ENCODE measurements at regions not wholly inside any gene's neighbourhood (a gene's known extent, or its start where the extent isn't known, plus 50 kb on each side); places are given as distances from the start of the nearest gene placed in this dataset.

GRCh38 chr14:105600939-105601359, 74.6 kb downstream of the TMEM121 start:
- FAIRE-seq (no peak), DNase-seq (ENCODE audit: low spot score) (no peak), ATAC-seq (no peak)
- Histone ChIP-seq H3K27me3 (ENCODE audit: control insufficient read depth in 1 of 2, insufficient read depth in 2 of 2, low read length in 2 of 2) (peaks cover 2 to 26% of the 10 kb centered on the region in 2 experiments; a peak in 4 of 5 replicates), H3K27ac (ENCODE audit: extremely low read length, insufficient read depth, low read length) (no peak overlapping the region), H3K36me3 (replicated peaks in 1 of 2; ENCODE audit: control insufficient read depth in 1 of 2, insufficient read depth in 2 of 2, low read length in 2 of 2) (no peaks in the 10 kb centered on the region), H4K20me1 (ENCODE audit: insufficient read depth, low read length) (0 out of 2 replicates have a peak, but pooled peaks cover 3% of the 10 kb centered on the region), H3K4me3 (replicated peaks in 1 of 3; ENCODE audit: insufficient read depth in 1 of 3, low read depth in 2 of 3, low read length in 3 of 3) (no peak overlapping the region), H3K4me2 (ENCODE audit: low read depth, low read length) (no peak overlapping the region), H3K9ac (ENCODE audit: insufficient read depth, low read depth, low read length) (no peak overlapping the region), H3K4me1 (ENCODE audit: insufficient read depth, low read length) (no peaks in the 10 kb centered on the region), H2AFZ (ENCODE audit: low read length) (no peak overlapping the region), H3K79me2 (ENCODE audit: insufficient read depth, low read length) (no peaks in the 10 kb centered on the region), H3K9me3 (ENCODE audit: low read length) (no peaks in the 10 kb centered on the region)
- 13% methylated on average over 3 of the region's 19 CpGs for WGBS (ENCODE audit: low lambda C conversion rate)
- TF ChIP-seq MED13 (CRISPR knock-in tag; IDR thresholded peaks at IDR 0.05) (no peak), ZNF12 (CRISPR knock-in tag; IDR thresholded peaks at IDR 0.05) (no peak), ZNF501 (CRISPR knock-in tag; IDR thresholded peaks at IDR 0.05) (no peak), NR2F2 (IDR thresholded peaks at IDR 0.05; ENCODE audit: borderline replicate concordance, low read depth) (no peak), ZNF33B (CRISPR knock-in tag; IDR thresholded peaks at IDR 0.05) (no peak), ZBTB2 (CRISPR knock-in tag; IDR thresholded peaks at IDR 0.05; ENCODE audit: low read depth) (no peak), ZNF275 (CRISPR knock-in tag; IDR thresholded peaks at IDR 0.05; ENCODE audit: borderline replicate concordance) (no peak), HIC2 (CRISPR knock-in tag; IDR thresholded peaks at IDR 0.05; ENCODE audit: low read depth) (no peak), MYC (CRISPR knock-in tag; IDR thresholded peaks at IDR 0.05; ENCODE audit: borderline replicate concordance) (no peak), KLF12 (CRISPR knock-in tag; IDR thresholded peaks at IDR 0.05; ENCODE audit: borderline replicate concordance) (no peak), CBX1 (IDR thresholded peaks at IDR 0.05; ENCODE audit: low read depth) (no peak), ELK4 (CRISPR knock-in tag; IDR thresholded peaks at IDR 0.05; ENCODE audit: borderline replicate concordance) (no peak)
- CTCF ChIA-PET (ENCODE audit: low intra/inter-chr PET ratio, low total read pairs), result no interaction called here
- POLR2A ChIA-PET, result no interaction called here
- in situ Hi-C loops (cut with HindIII; ENCODE audit: extremely low pct_ligation_motif_present, low pct_unique_long_range_greater_than_20kb), result no loop called here
- intact Hi-C loops (cut with micrococcal nuclease; ENCODE audit: unreplicated experiment), result no loop called here
- BruUV-seq (replicated peaks), result no TSS peak

Data from HepG2 (cell line).